ENCODE measurements at regions not wholly inside any gene's neighbourhood (a gene's known extent, or its start where the extent isn't known, plus 50 kb on each side); places are given as distances from the start of the nearest gene placed in this dataset.

DNA sequence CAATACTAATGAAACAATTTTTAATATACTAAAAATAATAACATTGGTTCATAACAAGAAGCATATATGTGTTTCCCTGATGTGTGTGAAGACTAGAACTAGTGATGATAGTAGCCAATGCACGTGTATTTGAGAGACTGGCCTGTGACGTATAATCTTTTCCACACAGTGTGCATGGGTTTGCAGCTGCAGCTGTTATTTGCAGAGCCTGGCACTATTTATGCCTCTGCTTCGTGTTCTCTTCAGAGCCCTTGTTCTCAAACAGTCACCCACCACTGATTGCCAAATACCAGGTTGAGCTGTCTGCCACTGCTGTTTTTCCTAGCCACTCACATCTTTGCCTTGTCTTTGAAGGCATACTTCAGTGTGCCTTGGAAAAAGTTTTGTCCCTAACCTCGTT is 531.7 kb downstream of the ETV1 start:
- TF ChIP-seq, protein P1, sequence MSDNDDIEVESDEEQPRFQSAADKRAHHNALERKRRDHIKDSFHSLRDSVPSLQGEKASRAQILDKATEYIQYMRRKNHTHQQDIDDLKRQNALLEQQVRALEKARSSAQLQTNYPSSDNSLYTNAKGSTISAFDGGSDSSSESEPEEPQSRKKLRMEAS (IDR thresholded peaks at IDR 0.05): no peak
- no peak for TF ChIP-seq CEBPB (IDR thresholded peaks at IDR 0.05)
- no peak for TF ChIP-seq EP300 (IDR thresholded peaks at IDR 0.05; ENCODE audit: borderline replicate concordance)
